Stimulated activated naive CD8-positive, alpha-beta T cell treated with anti-CD3 and anti-CD28 coated beads, Interleukin-15, Interleukin-2, amounts not matched to agents 100 U/mL and 50 U/mL, for 24 hours (primary cell): ENCODE measurements at regions not wholly inside any gene's neighbourhood (a gene's known extent, or its start where the extent isn't known, plus 50 kb on each side); places are given as distances from the start of the nearest gene placed in this dataset.

Source experiments
- ATAC-seq: fragments of 150-1000 bp; cut with Tn5 transposase; one replicate; pipeline ENCODE4 v1.10.0; 2021
- DNase-seq: peaks from one replicate; pipeline ENCODE4 v3.0.0; 2021

DNA sequence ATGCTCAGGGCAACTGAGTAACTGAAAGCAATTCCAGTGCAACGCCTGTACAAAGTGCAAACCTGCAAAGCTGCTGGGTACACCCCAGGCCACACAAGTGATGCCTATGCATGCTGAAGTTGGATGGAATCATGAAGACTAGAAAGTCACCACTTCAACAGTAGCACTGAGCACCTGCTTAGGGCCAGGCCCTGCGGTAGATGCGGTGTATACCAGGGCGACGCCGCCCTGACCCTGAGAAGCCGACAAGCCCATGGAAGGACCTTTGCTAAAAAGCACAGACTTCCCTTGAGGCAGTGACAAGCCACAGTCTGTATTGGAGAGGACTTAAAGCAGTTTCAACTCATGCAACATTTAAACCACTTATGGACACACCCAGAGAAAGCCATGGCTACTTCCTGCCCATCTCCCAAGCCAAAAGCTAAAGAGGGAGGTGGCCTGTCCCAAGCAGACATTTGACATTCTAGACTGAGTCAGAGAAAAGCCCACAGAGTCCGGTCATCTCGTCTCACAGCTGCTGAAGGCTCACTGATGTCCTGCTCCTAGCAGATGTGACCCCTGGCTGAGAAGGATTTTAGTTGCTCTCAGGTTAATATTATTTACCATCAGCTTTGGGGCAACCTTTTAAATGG, 843.9 kb upstream of the TMEM132C start:
- DNase-seq: no peak
- no peak for ATAC-seq

DNA sequence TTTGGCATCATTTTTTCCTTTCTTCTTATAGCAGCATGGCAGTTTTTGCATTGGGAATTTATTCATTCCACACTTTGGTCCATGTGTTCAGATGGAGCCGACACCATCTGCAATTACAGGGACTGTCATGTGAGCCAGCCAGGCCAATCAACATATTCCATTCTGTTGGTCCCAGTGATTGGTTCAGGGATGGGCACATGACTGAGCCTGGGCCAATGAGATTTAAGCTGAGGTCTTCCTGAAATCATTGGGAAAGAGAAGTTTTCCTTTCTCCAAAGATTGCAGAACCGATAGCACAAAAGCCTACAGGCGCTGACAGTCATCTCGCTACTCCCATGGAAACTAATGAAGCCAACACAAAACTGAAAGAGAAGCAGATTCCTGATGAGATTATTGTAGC, 841.5 kb upstream of the TMEM132C start:
- DNase-seq (no peak), ATAC-seq (no peak)

- no peak for DNase-seq
- ATAC-seq: no peak
Measured at GRCh38 chr12:127428420-127428819, 838.5 kb upstream of the TMEM132C start.

- DNase-seq (no peak), ATAC-seq (no peak)
Measured at GRCh38 chr12:127429551-127430285, 837.3 kb upstream of the TMEM132C start.

GRCh38 chr12:127430401-127430800, 836.6 kb upstream of the TMEM132C start:
- ATAC-seq (no peak), DNase-seq (no peak)

- DNase-seq (no peak), ATAC-seq (no peak)
Measured at GRCh38 chr12:127431177-127431576, 835.8 kb upstream of the TMEM132C start.

DNA sequence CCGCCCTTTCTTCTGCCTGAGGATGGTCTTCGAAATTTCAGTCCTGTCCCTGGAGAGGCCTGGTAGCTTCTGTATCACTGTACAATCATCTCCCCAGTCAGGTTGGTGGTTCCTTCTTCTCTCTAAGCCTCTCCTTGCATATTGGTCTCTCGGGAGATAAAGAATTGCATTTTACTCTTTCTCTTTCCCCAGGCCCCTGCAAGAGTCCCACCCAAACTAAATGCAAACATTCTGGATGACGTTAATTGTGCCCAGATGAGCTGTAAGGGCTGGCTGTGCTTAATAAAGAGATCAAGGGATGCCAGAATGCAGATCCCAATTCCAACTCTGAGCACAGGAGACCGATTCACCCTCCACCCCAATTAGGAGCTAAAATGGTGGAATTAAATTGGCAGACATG, 835.4 kb upstream of the TMEM132C start:
- DNase-seq (no peak), ATAC-seq (no peak)

- DNase-seq (no peak), ATAC-seq (no peak)
Measured at GRCh38 chr12:127435439-127435838, 831.5 kb upstream of the TMEM132C start.

DNA sequence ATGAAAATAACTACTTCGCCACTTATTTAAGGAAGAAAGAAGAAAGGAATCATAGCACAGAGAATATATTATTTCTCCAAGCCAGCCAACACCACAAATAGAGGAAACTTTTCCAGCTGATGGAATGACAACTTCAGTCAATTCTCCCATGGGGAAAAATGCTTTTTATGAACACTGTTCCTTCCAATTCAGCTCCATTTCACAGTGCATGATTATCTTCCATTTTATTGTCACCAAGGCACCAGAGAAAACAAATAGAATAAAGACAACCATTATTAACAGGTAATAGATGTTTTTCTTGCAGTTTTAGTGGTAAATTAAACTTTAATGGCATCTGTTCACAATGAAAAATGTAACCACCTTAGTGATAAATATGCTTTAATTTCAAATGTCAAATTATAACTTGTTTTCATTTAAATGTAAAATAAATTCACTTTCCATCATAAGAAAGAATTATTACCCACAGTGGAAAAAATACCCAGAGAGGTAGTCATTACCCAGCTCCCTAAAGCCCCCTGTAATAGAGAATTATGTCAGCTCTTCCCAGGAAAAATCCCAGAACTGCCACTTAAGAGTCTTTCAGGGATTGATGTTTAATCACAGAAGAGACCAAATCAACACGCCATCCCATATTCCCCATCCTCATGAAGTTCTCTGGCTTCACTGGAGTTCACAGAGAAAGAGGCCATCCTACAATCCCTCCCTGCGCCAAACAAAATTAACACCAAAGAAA, 828.3 kb upstream of the TMEM132C start:
- ATAC-seq (no peak), DNase-seq (no peak)

DNA sequence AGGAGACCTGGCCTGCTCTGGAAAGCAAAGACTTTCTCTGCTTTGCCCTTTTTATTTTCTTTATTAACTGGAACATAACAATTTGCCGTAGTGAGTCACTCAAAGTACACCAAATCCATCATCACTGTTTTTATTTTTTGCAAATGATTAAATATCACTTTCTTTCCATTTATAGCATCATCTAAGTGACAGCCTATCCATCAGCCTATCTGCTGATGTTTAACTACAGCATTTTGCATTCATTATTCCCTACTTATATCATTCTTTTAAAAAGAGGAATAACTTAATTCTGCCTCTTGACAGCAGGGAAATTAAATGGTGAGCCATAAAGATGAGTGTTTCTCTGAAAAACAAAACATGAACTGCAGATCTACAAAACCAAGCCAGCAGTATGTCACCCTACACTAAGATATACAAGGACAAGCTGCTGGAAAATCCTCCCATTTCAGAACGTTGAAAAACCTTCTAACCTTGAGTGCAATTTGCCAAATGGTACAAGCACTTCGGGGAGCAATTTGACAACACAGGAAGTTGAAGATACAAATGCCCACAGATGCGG, 821.3 kb upstream of the TMEM132C start:
- no peak for DNase-seq
- ATAC-seq: no peak

- no peak for DNase-seq
- no peak for ATAC-seq
Measured at GRCh38 chr12:127448906-127449305, 818.1 kb upstream of the TMEM132C start.

DNA sequence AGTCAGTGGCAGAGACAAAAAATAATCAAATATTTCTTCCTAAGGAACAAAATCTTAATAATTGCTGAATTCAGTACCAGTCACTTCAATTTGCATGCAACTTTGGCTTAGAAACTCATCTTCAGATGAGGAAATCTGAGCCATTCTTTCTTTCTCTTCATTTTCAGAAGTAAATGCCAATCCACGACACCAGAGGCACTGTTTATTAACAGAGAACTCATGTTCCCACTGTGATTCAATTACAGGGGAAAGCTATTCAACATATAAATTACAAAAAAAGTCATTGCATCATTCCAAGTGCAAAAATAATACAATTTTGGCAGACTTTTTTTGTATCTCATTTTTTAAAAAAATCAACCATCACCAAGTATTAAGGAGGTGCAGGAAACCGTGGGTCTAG, 816.1 kb upstream of the TMEM132C start:
- no peak for ATAC-seq
- DNase-seq: no peak

DNA sequence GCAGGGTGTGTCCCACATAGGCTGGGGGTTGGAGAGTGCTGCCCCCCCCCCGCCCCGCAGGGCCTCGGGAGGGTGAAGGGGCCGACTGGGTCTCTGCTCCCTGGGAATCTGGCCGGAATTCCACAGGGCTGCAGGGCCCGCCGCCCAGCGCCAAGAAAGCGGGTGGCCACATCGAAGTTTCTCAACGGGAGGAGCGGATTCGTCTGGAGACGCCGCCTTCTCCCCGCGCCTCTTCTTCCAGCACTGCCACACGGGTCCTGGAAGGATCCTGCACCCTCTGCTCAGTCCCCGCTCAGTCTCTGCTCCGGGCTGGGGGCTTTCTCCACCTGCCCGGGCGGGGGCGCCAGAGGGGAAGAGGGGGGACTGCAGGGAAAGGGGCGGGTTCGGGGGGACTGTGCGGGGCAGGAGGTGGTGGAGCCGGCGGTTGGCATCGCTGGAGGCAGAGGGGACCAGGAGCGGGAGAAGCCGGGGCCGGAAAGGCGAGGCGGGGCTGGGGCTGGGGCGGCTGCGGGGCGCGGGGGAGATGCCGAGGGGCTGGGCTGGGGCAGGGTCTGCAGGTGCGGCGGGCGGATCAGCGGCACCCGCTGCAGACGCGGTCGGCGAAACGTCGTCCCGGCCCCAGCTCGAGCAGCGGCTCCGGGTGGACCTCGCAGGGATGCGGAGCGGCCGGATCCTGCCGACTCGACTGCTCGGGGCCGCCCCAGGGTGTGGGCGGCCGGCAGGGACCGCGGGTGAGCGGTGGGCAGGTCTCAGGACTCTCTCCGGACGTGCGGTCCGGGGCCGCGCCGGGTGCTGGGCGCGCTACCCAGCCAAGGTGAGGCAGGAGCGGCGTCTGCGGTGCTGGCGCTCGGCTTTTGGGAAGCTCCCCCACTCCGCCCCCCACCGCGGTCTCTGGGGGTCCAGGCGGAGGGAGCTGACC, 811.4 kb upstream of the TMEM132C start:
- ATAC-seq (no peak), DNase-seq (no peak)

DNA sequence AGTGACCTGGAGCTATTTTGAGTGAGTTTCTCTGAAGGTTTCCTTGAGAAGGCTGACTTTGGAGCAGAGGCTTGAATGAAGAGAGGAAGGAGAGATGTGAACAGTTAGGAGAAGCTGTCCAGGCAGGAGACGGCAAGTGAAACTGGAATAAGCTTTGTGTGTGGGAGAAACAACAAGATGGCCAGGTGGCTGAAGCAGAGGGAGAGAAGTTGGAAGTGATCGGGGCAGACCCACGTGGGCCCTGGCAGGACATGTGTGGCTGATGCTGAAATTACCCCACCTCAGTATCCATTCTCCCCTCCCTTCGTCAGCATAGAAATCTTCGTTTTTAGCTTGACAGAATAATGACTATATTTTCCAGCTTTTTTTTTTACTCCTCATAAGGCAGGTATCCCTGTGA, 809.2 kb upstream of the TMEM132C start:
- DNase-seq: no peak
- ATAC-seq: no peak

GRCh38 chr12:127459166-127459565, 807.8 kb upstream of the TMEM132C start:
- no peak for DNase-seq
- no peak for ATAC-seq

DNA sequence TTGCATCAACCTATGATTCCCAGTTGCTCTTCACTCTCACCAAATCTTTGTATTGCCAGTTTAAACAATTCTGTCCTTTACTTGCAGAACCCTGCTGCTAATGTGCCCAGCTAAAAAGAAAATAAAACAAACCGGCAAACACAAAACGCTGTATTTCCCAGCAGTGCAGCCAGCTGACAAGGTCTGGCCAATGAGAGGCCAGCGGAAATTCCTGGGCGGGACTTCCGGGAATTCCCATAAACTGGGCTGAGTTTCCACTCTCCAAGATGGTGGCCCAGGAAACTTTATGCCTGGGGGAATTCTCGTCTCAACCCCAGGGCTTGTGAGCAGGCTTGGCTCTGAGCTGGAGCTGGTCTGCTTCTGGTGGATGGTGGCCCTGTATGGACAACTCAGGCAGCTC, 807.3 kb upstream of the TMEM132C start:
- ATAC-seq (no peak), DNase-seq (no peak)

GRCh38 chr12:127463237-127463636, 803.7 kb upstream of the TMEM132C start:
- ATAC-seq: no peak

GRCh38 chr12:127469331-127469730, 797.6 kb upstream of the TMEM132C start:
- no peak for ATAC-seq
- DNase-seq: no peak

More at GRCh38 chr12:127463237-127463636, 803.7 kb upstream of the TMEM132C start:
- DNase-seq: no peak

- ATAC-seq (no peak), DNase-seq (no peak)
Measured at GRCh38 chr12:127473766-127474165, 793.2 kb upstream of the TMEM132C start.

GRCh38 chr12:127479256-127479655, 787.7 kb upstream of the TMEM132C start:
- DNase-seq: no peak
- ATAC-seq: no peak

DNA sequence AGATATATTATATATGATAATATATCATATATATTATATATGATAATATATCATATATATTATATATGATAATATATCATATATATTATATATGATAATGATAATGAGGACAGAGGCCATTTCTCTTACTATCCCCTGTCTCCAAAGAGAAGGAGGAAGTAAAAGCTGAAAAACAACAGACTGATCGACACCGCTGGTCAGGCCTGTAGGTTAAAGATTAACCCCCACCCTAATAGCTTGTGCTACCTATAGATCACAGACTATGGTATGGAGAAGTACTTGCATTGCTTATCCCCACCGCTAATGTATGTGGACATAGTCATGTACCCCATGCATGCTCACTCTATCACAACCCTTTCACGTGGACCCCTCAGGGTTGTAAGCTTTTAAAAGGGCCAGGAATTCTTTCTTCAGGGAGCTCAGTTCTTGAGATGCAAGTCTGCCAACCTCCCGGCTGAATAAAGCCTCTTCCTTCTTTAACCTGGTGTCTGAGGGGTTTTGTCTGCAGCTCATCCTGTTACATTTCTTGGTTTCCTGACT, 786.1 kb upstream of the TMEM132C start:
- DNase-seq: no peak
- ATAC-seq: no peak

DNA sequence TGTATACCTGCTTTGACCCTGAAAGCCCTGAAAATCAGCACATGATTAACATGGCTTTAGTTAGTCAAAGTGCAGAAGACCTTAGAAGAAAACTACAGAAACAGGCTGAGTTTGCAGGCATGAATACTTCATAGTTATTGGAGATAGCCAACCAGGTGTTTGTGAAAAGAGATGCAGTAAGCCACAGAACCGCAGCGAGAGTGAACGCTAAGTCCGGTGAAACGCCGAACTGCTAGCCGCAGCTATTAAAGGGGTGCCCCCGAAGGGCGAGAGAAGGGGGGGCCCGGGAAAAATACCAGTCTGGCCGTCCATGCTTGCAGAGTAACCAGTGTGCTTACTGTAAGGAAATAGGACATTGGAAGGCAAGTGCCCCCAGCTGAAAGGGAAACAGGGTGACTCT, 784.0 kb upstream of the TMEM132C start:
- DNase-seq (no peak), ATAC-seq (no peak)
